Breast epithelium (tissue), 4 donors: ENCODE measurements at regions not wholly inside any gene's neighbourhood (a gene's known extent, or its start where the extent isn't known, plus 50 kb on each side); places are given as distances from the start of the nearest gene placed in this dataset.

Experiments
- DNase-seq, 2 donors: peaks; one replicate each; pipeline ENCODE4 v3.0.0-alpha.2; 2019; ENCODE audit warnings: low spot score in 2 of 2
- H3K27ac ChIP-seq, 2 donors: fragments of 200-600 bp; sonication (generic) in 1 of 2; one replicate each; pipeline ENCODE4 v1.5.1; 2016 to 2019; ENCODE audit warnings: mild to moderate bottlenecking in 1 of 2
- H3K27me3 ChIP-seq, 2 donors: fragments of 200-600 bp; sonication (generic) in 1 of 2; one replicate each; pipeline versions ENCODE4 v1.5.1 to v1.6.0; 2017 to 2019; ENCODE audit warnings: control low read depth in 1 of 2, mild to moderate bottlenecking in 1 of 2
- H3K36me3 ChIP-seq: fragments of 200-600 bp; one replicate; pipeline ENCODE4 v1.5.1; 2019
- H3K4me1 ChIP-seq, 2 donors: fragments of 200-600 bp; sonication (generic); one replicate each; pipeline ENCODE4 v1.5.1; 2016 to 2019; ENCODE audit warnings: control low read depth in 1 of 2
- H3K4me3 ChIP-seq, 3 donors: fragments of 200-600 bp; sonication (generic); 1 replicate in 2 of 3; 2 replicates in 1 of 3; pipeline ENCODE4 v1.5.1; 2016 to 2019; ENCODE audit warnings: mild to moderate bottlenecking in 3 of 3, moderate library complexity in 2 of 3
- H3K9me3 ChIP-seq, 2 donors: fragments of 200-600 bp; sonication (generic) in 1 of 2; one replicate each; pipeline ENCODE4 v1.5.1; 2016 to 2019; ENCODE audit warnings: control low read depth in 1 of 2
- POLR2A ChIP-seq: fragments of 450-650 bp; IDR thresholded peaks from one replicate; pipeline ENCODE4 v1.6.1; 2016; ENCODE audit warnings: antibody characterized with exemption, mild to moderate bottlenecking, moderate library complexity
- POLR2AphosphoS5 ChIP-seq, 3 donors: sonication (generic); formaldehyde crosslinking; IDR thresholded peaks; one replicate each; pipeline ENCODE4 v1.6.1; 2017; ENCODE audit warnings: antibody characterized with exemption in 3 of 3
- intact Hi-C: fragments of 100-400 bp; cut with DNase I; formaldehyde crosslinking; loops from one replicate; pipeline ENCODE4 v1.15.1; 2023; ENCODE audit warnings: low total_unique reads
- TF ChIP-seq, protein P1 (sequence below), 3 donors: fragments of 450-650 bp; IDR thresholded peaks; one replicate each; pipeline ENCODE4 v1.5.1; 2016 to 2017; ENCODE audit warnings: antibody characterized with exemption in 3 of 3, mild to moderate bottlenecking in 3 of 3, moderate library complexity in 3 of 3

DNA sequence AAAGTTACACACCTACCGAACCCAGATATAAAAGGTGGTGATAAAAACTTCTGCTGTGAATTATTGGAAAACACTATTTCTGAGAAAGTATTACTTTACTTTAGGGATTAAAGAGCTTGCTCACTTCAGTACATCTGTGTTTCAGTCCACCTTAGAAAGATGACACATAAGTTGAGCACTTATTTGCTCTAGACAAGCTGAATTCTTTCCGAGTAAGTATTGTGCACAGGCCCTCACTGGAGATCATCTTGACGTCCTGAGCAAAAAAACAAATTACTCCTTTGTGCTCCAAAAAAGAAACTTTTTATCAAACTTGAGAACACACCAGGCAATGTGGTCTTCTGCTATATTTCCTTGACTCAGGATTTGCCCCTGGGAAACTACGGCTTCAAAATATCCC is 231.0 kb upstream of the GRAMD2B start:
- Histone ChIP-seq H3K27me3 (no peaks in the 10 kb centered on the region), H3K9me3 (no peaks in the 10 kb centered on the region), H3K27ac (no peak overlapping the region), H3K4me1 (no peaks in the 10 kb centered on the region), H3K4me3 (no peak overlapping the region), H3K36me3 (no peaks in the 10 kb centered on the region)
- DNase-seq, result no peak
- intact Hi-C loops, result loop anchor here (5.0 kb wide), 1 partner anchor 125 kb away; no protein-coding TSS in a partner anchor
- TF ChIP-seq, protein P1, sequence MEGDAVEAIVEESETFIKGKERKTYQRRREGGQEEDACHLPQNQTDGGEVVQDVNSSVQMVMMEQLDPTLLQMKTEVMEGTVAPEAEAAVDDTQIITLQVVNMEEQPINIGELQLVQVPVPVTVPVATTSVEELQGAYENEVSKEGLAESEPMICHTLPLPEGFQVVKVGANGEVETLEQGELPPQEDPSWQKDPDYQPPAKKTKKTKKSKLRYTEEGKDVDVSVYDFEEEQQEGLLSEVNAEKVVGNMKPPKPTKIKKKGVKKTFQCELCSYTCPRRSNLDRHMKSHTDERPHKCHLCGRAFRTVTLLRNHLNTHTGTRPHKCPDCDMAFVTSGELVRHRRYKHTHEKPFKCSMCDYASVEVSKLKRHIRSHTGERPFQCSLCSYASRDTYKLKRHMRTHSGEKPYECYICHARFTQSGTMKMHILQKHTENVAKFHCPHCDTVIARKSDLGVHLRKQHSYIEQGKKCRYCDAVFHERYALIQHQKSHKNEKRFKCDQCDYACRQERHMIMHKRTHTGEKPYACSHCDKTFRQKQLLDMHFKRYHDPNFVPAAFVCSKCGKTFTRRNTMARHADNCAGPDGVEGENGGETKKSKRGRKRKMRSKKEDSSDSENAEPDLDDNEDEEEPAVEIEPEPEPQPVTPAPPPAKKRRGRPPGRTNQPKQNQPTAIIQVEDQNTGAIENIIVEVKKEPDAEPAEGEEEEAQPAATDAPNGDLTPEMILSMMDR (IDR thresholded peaks at IDR 0.05), result no peak
- no peak for TF ChIP-seq POLR2A
- no peak for TF ChIP-seq POLR2AphosphoS5 (IDR thresholded peaks at IDR 0.05)

DNA sequence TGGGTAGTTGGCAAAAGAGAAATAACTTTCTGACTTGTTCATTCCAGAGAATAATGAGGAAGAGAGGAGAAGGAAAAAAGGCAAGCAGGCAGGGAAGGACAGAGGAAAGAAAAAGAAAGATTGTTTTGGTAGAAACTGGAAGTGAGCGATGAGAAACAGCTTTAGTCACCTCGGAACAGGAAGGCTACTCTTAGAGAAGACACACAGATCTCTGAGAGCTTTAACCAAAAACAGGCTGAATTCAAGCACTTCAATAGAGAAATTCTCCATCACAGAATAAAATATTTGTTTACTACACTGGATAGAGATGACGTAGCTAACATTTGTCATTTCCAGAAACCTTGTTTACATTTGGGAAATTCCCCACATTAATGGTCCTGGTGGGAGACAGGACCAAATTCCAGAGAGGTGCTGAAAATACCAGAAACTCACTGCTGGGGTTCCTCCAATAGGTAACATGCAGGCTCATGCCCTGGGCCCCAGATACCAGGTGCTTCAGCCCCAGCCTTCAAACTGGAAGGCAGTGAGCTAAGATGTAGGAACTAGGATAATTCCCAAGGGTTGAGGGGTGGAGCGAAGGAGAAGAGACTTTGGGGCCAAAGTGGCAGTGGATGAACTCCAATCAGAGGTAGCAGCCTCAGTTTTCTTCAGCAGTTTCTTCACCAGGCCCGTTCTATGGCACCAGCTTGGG is 227.7 kb upstream of the GRAMD2B start:
- H3K27me3 ChIP-seq, result no peaks in the 10 kb centered on the region
- no peaks in the 10 kb centered on the region for H3K4me1 ChIP-seq
- DNase-seq, result no peak
- intact Hi-C loops, result no loop called here
- H3K36me3 ChIP-seq, result no peaks in the 10 kb centered on the region
- no peak overlapping the region for H3K27ac ChIP-seq
- TF ChIP-seq POLR2AphosphoS5 (IDR thresholded peaks at IDR 0.05) (no peak), POLR2A (no peak)
- TF ChIP-seq, protein P1 (IDR thresholded peaks at IDR 0.05), result no peak
- no peak overlapping the region for H3K4me3 ChIP-seq
- H3K9me3 ChIP-seq, result no peaks in the 10 kb centered on the region

DNA sequence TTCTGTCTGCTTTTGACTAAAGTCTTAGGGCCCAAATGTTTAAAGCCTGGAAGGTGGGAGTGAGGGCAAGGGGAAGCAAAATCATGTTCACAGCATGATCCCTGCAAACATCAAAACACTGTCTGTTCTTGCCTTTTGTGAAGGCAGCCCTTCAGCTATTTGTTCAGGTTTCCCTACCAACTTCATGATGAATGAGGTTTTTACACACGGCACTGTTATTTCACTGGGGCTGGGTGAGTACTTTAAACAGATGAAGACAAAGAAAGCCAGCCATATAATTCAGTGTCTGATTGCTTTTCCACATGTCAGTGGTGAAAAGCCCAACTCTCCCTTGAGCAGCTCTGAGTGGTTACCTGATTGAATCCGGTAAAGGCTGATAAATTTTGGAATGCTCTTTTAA is 224.7 kb upstream of the GRAMD2B start:
- no peaks in the 10 kb centered on the region for H3K9me3 ChIP-seq
- DNase-seq, result no peak
- TF ChIP-seq POLR2AphosphoS5 (IDR thresholded peaks at IDR 0.05) (no peak), POLR2A (no peak)
- TF ChIP-seq, protein P1 (IDR thresholded peaks at IDR 0.05), result no peak
- no peak overlapping the region for H3K27ac ChIP-seq
- H3K4me3 ChIP-seq, result no peak overlapping the region
- intact Hi-C loops, result no loop called here
- no peaks in the 10 kb centered on the region for H3K27me3 ChIP-seq
- no peaks in the 10 kb centered on the region for H3K4me1 ChIP-seq
- no peaks in the 10 kb centered on the region for H3K36me3 ChIP-seq

- intact Hi-C loops, result no loop called here
- Histone ChIP-seq H3K27ac (no peak overlapping the region), H3K9me3 (no peaks in the 10 kb centered on the region), H3K4me1 (no peaks in the 10 kb centered on the region), H3K27me3 (no peaks in the 10 kb centered on the region), H3K36me3 (no peaks in the 10 kb centered on the region), H3K4me3 (no peak overlapping the region)
- DNase-seq, result no peak
- TF ChIP-seq POLR2A, result no peak
Observed at GRCh38 chr5:126199467-126199866, 223.7 kb upstream of the GRAMD2B start.

- intact Hi-C loops, result no loop called here
- TF ChIP-seq, protein P1 (IDR thresholded peaks at IDR 0.05), result no peak
- TF ChIP-seq POLR2A (no peak), POLR2AphosphoS5 (IDR thresholded peaks at IDR 0.05) (no peak)
- no peak for DNase-seq
Observed at GRCh38 chr5:126208691-126209090, 214.5 kb upstream of the GRAMD2B start.

More at GRCh38 chr5:126208691-126209090, 214.5 kb upstream of the GRAMD2B start:
- no peaks in the 10 kb centered on the region for H3K36me3 ChIP-seq
- no peak overlapping the region for H3K27ac ChIP-seq
- no peaks in the 10 kb centered on the region for H3K4me1 ChIP-seq
- H3K9me3 ChIP-seq, result peaks cover 0 to 7% of the 10 kb centered on the region in 2 donors
- no peaks in the 10 kb centered on the region for H3K27me3 ChIP-seq
- H3K4me3 ChIP-seq, result no peak overlapping the region
